ENCODE measurements at regions not wholly inside any gene's neighbourhood (a gene's known extent, or its start where the extent isn't known, plus 50 kb on each side); places are given as distances from the start of the nearest gene placed in this dataset.
"Not testable (repeated sequence)": the region's sequence is repeated elsewhere in the genome, so short reads cannot be mapped to it uniquely, and the experiment has no call there.

DNA sequence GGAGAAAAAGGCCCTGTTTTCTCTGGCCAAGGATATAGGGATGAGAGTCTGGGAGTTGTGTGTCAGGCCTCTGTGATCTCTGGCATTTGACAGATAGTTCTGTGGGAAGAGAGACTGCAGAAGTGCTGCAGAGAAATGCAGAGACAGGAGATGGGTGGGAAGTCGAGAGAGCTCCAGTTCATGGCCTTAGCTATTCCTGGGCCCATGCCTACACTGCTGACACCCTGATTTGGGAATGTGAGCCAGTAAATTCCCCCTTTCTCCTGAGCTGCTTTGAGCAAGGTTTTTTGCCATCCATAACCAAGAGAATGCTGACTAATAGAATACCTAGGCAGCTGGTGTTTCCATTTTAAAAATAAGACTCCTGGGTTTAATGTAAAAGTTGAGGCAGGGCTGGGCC, 59.3 kb downstream of the EBLN2 start:
- DNase-seq, result no peak

DNA sequence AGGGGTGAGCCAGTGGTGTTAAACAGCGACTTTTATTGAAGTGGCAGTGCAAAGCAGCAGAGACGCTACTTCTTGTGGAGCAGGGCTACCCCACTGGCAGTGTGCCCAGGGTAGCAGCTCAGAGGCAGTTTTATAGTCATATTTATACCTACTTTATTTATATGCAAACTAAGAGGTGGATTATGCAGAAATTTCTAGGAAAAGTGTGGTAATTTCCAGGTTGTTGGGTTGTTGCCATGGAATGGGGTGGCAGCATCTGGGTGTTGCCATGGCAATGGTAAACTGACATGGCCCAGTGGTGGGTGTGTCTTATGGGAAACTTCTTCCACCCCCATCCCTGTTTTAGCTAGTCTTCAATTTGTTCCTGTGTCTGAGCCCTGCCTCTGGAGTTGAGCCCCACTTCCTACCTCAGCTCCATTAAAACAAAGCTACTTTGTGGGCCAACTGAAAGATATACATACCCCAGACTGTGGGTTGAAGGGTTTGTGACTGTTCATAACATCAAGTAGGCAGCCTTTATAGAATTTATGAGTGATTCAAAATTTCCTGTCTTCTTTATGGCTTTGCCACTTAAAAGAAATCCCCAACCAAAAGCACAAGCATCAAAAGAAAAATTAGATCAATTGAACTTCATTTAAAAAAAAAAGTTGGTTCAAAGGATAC, 60.3 kb downstream of the EBLN2 start:
- DNase-seq, result no peak

DNA sequence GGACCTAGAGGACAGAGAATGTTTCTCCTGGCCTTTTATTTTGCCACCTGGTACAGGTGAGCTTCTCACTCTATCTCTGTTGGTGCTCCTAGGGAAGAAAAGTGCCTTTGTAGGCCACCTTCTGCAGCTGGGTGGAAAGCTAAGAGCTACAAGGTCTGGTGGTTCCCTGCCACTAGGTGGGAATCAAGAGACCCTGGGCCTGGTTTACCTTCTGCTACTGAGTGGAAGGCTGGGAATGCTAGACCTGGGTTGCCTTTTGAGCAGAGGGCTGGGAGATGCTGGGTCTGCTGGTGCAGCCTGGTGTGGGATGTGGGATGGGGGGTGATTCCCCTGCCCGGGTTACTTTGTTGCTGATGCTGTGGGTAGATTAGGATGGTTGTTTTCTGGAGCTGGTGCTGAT, 72.6 kb downstream of the EBLN2 start:
- no peak for DNase-seq

DNA sequence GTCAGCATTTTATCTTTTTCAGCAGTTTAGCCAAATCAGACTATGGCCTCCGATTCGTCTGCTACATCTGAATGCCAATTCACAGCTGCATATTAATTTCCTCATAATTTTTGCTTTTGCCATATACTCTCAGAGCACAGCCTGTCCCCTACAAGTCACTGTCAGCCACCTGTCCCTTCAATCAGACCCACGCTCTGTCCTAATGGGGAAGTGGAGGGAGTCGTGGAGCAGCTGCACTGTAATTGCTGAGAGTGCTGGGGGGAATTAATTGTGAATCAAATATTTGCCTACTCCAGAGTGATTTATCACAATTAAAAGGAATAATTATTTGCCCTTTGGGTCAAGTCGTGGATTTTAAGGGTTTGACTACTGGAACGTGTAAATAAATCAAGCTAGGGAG, 75.5 kb downstream of the EBLN2 start:
- no peak for DNase-seq

- no peak for DNase-seq
These were observed 76.4 kb downstream of the EBLN2 start for GRCh38 chr3:73137736-73138403.

GRCh38 chr3:73140772-73141442, 79.4 kb downstream of the EBLN2 start:
- no peak for DNase-seq

DNA sequence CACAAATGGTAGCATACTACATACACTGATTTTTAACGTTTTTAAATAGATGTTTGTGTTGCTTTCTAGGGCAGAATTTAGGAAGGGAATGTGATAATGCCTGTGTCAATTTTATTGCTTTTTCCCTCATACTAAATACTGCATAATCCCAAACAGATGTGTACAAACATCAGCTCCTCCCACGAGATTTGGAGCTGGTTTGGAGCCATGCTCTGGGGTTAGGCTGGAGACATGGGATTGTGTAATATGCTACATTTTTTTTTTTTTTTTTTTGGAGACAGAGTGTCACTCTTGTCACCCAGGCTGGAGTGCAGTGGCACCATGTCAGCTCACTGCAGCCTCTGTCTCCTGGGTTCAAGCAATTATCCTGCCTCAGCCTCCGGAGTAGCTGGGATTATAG, 80.1 kb downstream of the EBLN2 start:
- DNase-seq, result no peak

- no peak for DNase-seq
These were observed 81.9 kb downstream of the EBLN2 start for GRCh38 chr3:73143401-73143800.

GRCh38 chr3:73143821-73144237, 82.4 kb downstream of the EBLN2 start:
- DNase-seq, result peak; percentile 91

- no peak for DNase-seq
These were observed 82.8 kb downstream of the EBLN2 start for GRCh38 chr3:73144276-73144675.

GRCh38 chr3:73144828-73145227, 83.4 kb downstream of the EBLN2 start:
- no peak for DNase-seq

- not testable (repeated sequence) for DNase-seq
These were observed 86.0 kb downstream of the EBLN2 start for GRCh38 chr3:73147479-73147878.

DNA sequence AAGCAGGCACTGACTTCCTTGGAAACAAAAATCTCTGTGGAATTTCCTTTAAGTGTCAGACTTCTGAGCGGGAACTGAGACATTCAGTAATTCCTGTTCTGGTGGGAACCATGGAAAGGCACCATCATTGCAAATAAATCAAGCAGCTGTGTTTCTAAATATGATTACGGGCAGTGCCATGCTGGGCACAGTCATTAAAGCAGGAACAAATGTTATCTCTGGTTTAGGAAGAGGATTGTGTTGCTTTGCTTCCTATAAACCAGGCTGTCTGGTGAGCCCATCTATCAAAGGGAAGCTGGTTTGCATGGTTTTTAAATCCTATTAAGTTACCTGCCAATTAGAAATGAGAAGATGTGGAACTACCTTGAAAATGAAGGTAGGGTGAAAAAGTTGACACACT, 86.7 kb downstream of the EBLN2 start:
- no peak for DNase-seq

GRCh38 chr3:73148682-73149081, 87.2 kb downstream of the EBLN2 start:
- DNase-seq, result no peak

- no peak for DNase-seq
These were observed 89.1 kb downstream of the EBLN2 start for GRCh38 chr3:73150369-73151130.

DNA sequence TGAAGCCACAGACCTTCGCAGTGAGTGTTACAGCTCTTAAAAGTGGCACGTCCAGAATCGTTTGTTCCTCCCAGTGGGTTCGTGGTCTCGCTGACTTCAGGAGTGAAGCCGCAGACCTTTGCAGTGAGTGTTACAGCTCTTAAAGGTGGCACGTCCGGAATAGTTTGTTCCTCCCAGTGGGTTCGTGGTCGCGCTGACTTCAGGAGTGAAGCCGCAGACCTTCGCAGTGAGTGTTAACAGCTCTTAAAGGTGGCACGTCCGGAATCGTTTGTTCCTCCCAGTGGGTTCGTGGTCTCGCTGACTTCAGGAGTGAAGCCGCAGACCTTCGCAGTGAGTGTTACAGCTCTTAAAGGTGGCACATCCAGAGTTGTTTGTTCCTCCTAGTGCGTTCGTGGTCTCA, 91.1 kb downstream of the EBLN2 start:
- not testable (repeated sequence) for DNase-seq

DNA sequence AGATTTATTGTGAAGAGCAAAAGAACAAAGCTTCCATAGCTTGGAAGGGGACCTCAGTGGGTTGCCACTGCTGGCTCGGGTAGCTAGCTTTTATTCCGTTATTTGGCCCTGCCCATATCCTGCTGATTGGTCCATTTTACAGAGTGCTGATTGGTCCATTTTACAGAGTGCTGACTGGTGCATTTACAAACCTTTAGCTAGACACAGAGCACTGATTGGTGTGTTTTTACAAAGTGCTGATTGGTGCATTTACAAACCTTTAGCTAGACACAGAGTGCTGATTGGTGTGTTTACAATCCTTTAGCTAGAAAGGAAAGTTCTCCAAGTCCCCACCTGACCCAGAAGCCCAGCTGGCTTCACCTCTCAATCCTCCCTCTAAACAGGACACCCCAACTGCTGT, 91.6 kb downstream of the EBLN2 start:
- DNase-seq, result not testable (repeated sequence)

GRCh38 chr3:73154261-73154660, 92.8 kb downstream of the EBLN2 start:
- not testable (repeated sequence) for DNase-seq

GRCh38 chr3:73155441-73155840, 94.0 kb downstream of the EBLN2 start:
- DNase-seq, result not testable (repeated sequence)

- DNase-seq, result no peak
These were observed 103.2 kb downstream of the EBLN2 start for GRCh38 chr3:73164622-73165021.

- no peak for DNase-seq
These were observed 114.2 kb downstream of the EBLN2 start for GRCh38 chr3:73175698-73176097.

DNA sequence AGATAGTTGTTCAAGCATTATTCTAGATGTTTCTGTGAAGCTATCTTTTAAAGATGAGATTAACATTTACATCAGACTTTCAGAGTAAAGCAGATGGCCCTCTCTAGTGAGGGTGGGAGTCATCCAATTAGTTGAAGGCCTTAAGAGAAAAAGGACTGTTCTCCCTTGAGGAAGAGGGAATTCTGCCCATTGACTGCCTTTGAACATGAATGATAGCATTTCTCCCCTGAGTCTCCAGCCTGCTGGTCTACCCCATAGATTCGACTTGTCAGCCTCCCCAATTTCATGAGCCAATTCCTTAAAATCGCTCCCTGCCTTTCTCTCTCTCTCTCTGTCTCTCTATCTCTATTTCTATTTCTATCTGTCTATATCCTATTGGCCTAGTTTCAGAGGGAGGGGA, 115.5 kb downstream of the EBLN2 start:
- no peak for DNase-seq

GRCh38 chr3:73177827-73178226, 116.4 kb downstream of the EBLN2 start:
- no peak for DNase-seq

All from retina (tissue), 1 donor.